Mucosa of descending colon (tissue), 3 donors: ENCODE measurements at regions not wholly inside any gene's neighbourhood (a gene's known extent, or its start where the extent isn't known, plus 50 kb on each side); places are given as distances from the start of the nearest gene placed in this dataset.
A peak's percentile ranks its signal among the peaks of the same experiment; 100 is the strongest.

Experiments used
- ATAC-seq: fragments of 200-7000 bp; cut with Tn5 transposase; one replicate; pipeline ENCODE4 v1.9.1; 2020; ENCODE audit warnings: mild to moderate bottlenecking, moderate library complexity
- DNase-seq, 3 donors: peaks; one replicate each; pipeline ENCODE4 v3.0.0-alpha.2; 2020
- H3K36me3 ChIP-seq: fragments of 200-600 bp; one replicate; pipeline ENCODE4 v1.8.0; 2021; ENCODE audit warnings: low read depth, mild to moderate bottlenecking
- H3K4me1 ChIP-seq: fragments of 200-600 bp; one replicate; pipeline ENCODE4 v1.8.0; 2021; ENCODE audit warnings: low read depth, mild to moderate bottlenecking
- H3K4me3 ChIP-seq: fragments of 200-600 bp; one replicate; pipeline ENCODE4 v1.8.0; 2021; ENCODE audit warnings: mild to moderate bottlenecking
- H3K9me3 ChIP-seq: fragments of 200-600 bp; one replicate; pipeline ENCODE4 v1.8.0; 2021; ENCODE audit warnings: mild to moderate bottlenecking
- CTCF ChIP-seq: fragments of 200-600 bp; IDR thresholded peaks from one replicate; pipeline ENCODE4 v1.8.0; 2022; ENCODE audit warnings: antibody characterized with exemption, mild to moderate bottlenecking
- intact Hi-C, 2 donors: fragments of 100-400 bp; cut with DNase I in 1 of 2; cut with micrococcal nuclease in 1 of 2; formaldehyde crosslinking; loops; one replicate each; pipeline versions ENCODE4 v1.11.0 to v1.11.1; 2022; cut with DNase I, micrococcal nuclease
- donor health status: DM: no; HTN: no; CAD: no; lungs with moderate emphysema.
- donor health status: DM: no; HTN: no; CAD: no.
- donor health status: DM: no; HTN: yes; CAD: no.

- no peak for TF ChIP-seq CTCF
- DNase-seq: peak in 1 of 3 donors; percentile 22
- no peak for ATAC-seq
Observed at GRCh38 chr4:8730159-8730558, 137.6 kb downstream of the CPZ start.

DNA sequence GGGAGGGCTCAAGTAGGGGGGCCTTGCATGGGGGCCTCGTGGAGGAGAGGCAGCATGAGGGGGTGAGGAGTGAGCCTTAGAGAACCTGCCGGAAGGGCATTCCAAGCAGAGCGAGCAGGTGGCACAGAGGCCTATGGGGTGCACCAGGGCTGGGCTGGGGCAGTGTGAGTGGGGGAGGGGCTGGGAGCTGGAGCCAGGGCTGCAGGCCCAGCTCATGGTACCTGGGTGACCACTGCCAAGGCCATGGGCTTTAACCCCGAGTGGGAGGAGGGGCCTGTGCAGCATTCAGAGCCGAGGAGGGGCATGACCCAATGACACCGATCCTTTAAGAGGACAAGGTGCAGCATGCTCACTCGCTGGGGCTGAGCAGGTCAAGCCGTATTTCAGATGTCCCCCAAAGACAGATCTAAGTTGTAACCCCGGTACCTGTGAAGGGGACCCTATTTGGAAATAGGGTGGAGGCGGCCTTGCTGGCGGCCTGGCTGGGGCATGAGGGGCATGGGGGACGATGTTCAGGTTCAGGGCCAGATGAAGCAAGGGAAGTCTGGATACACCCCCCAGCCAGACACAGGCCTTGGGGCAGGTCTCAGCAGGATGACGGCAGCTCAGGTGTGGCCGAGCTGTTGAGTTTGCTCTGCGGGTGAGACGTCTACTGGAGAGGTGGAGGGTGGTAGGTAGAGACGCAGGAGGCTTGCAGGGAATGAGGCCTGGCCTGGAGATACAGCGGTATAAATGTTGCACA is 137.0 kb downstream of the CPZ start:
- intact Hi-C loops: no loop called here
- no peaks in the 10 kb centered on the region for H3K9me3 ChIP-seq
- no peaks in the 10 kb centered on the region for H3K36me3 ChIP-seq
- TF ChIP-seq CTCF: no peak
- ATAC-seq (no peak), DNase-seq (peak in 1 of 3 donors; percentile 21)
- no peak overlapping the region for H3K4me3 ChIP-seq
- no peaks in the 10 kb centered on the region for H3K4me1 ChIP-seq

More at GRCh38 chr4:8730159-8730558, 137.6 kb downstream of the CPZ start:
- intact Hi-C loops: no loop called here
- no peaks in the 10 kb centered on the region for H3K9me3 ChIP-seq
- H3K4me1 ChIP-seq: no peaks in the 10 kb centered on the region
- H3K36me3 ChIP-seq: no peaks in the 10 kb centered on the region
- H3K4me3 ChIP-seq: no peak overlapping the region

DNA sequence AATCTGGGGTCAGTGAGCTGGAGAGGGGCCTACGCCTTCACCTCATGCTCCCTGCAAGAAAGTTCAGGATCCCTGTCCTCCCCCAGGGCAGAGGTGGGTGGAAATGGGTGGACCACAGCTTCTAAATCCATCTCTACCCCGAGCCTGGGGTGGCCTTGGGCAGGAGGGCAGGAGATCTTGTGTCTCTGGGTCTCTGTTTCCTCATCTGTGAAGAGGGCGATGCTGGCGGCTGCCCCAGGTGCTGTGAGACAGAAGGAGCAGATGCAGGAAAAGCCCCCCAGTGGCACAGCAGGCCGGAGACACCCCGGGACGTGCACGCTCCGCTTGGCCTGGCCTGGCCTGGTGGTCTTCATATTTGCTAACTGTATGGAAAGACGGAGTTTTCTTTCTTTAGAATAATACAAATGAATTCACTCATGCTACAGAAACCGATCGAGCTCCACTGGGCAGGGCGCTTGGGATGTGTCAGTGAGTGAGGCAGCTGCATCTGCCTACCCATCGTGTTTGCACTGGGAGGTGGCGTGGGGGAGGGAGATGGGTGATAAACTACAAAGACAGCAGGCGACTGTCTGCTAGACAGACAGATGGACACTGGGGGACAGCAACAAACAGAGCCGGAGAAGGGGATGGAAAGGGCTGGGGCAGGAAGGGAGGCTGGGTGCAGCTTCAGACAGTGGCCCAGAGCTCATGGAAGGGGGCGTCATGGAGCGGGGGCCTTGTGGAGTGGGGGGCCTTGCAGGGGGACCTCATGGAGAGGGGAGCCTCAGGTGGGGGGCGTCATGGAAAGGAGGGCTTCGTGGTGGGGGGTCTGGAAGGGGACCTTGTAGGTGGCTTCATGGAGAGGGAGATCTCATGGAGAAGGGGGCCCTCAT is 136.2 kb downstream of the CPZ start:
- intact Hi-C loops: no loop called here
- no peak for TF ChIP-seq CTCF
- H3K9me3 ChIP-seq: no peaks in the 10 kb centered on the region
- no peaks in the 10 kb centered on the region for H3K36me3 ChIP-seq
- ATAC-seq: no peak
- H3K4me1 ChIP-seq: no peaks in the 10 kb centered on the region
- no peak overlapping the region for H3K4me3 ChIP-seq
- peak in 1 of 3 donors; percentile 17 for DNase-seq

GRCh38 chr4:8727546-8728510 is 135.3 kb downstream of the CPZ start:
- ATAC-seq: no peak
- no peak for TF ChIP-seq CTCF
- peak in 1 of 3 donors; percentile 29 for DNase-seq
- H3K36me3 ChIP-seq: no peaks in the 10 kb centered on the region
- H3K9me3 ChIP-seq: no peaks in the 10 kb centered on the region
- intact Hi-C loops: no loop called here
- no peak overlapping the region for H3K4me3 ChIP-seq
- no peaks in the 10 kb centered on the region for H3K4me1 ChIP-seq

DNA sequence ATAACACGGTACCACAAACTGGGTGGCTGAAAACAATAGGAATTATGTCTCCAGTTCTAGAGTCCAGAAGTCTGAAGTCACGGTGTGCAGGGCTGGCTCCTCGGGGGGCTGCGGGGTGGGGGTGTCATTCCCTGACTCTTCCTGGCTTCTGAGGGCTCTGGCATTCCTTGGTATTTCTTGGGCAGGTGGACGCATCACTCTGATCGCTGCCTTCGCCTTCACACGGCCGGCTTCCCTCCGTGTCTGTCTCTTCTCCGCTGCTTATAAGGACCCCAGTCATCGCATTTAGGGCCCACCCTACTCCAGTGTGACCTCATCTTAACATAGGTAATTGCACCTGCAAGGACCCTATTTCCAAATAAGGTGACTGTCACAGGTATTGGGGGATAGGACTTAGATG is 134.6 kb downstream of the CPZ start:
- no peaks in the 10 kb centered on the region for H3K9me3 ChIP-seq
- ATAC-seq (no peak), DNase-seq (no peak)
- no peaks in the 10 kb centered on the region for H3K4me1 ChIP-seq
- H3K36me3 ChIP-seq: no peaks in the 10 kb centered on the region
- intact Hi-C loops: no loop called here
- no peak overlapping the region for H3K4me3 ChIP-seq
- no peak for TF ChIP-seq CTCF
